IMR-90 (cell line): ENCODE measurements at regions not wholly inside any gene's neighbourhood (a gene's known extent, or its start where the extent isn't known, plus 50 kb on each side); places are given as distances from the start of the nearest gene placed in this dataset.

Experiments
- ATAC-seq: fragments of 200-7000 bp; cut with Tn5 transposase; 2 replicates; pipeline ENCODE4 v1.9.1; 2020; ENCODE audit warnings: low read depth, mild to moderate bottlenecking, moderate library complexity
- BruUV-seq: library from RNA; stranded (reverse); fragments of 400-500 nt; replicated peaks from 2 replicates; lab custom pipeline; 2021; lab: Mats Ljungman, UMichigan
- CTCF ChIA-PET: fragments of 300-600 bp; formaldehyde crosslinking; extraction: SDS; loops from one replicate; lab custom pipeline; 2021; ENCODE audit warnings: antibody characterized with exemption; lab: Yijun Ruan, JAX
- POLR2A ChIA-PET: fragments of 300-600 bp; sonication (Branson Sonifier 250); formaldehyde crosslinking; loops from one replicate; lab custom pipeline; 2022; ENCODE audit warnings: antibody characterized with exemption; ENCODE audit not compliant: unreplicated experiment; lab: Charles Lee
- DNase-seq: peaks from one replicate; pipeline ENCODE4 v3.0.0; 2013
- H2AFZ ChIP-seq: replicated peaks from 2 replicates; pipeline ENCODE3; 2013; ENCODE audit warnings: low read length, mild to moderate bottlenecking; ENCODE audit not compliant: poor library complexity
- H2AK5ac ChIP-seq: 2 replicates; pipeline ENCODE4 v1.6.1; 2013; ENCODE audit warnings: low read depth, low read length, inconsistent platforms
- H2AK9ac ChIP-seq: replicated peaks from 2 replicates; pipeline ENCODE3; 2013; ENCODE audit warnings: mild to moderate bottlenecking, low read depth, low read length, moderate library complexity; ENCODE audit not compliant: poor library complexity
- H2BK120ac ChIP-seq: 2 replicates; pipeline ENCODE4 v1.6.1; 2013; ENCODE audit warnings: low read depth, low read length, inconsistent platforms
- H2BK15ac ChIP-seq: 3 replicates; pipeline ENCODE4 v1.6.1; 2013; ENCODE audit warnings: low read depth, low read length, inconsistent platforms
- H2BK20ac ChIP-seq: 2 replicates; pipeline ENCODE4 v1.6.1; 2013; ENCODE audit warnings: low read depth, mild to moderate bottlenecking, inconsistent platforms, low read length, moderate library complexity
- H2BK5ac ChIP-seq: 2 replicates; pipeline ENCODE4 v1.6.1; 2013; ENCODE audit warnings: mild to moderate bottlenecking, low read depth, low read length, inconsistent platforms; ENCODE audit not compliant: poor library complexity, severe bottlenecking
- H3K14ac ChIP-seq: replicated peaks from 2 replicates; pipeline ENCODE4 v1.6.1; 2013; ENCODE audit warnings: low read depth, low read length, inconsistent platforms
- H3K18ac ChIP-seq: 2 replicates; pipeline ENCODE4 v1.6.1; 2013; ENCODE audit warnings: low read depth, low read length, control low read depth
- H3K23ac ChIP-seq: 2 replicates; pipeline ENCODE4 v1.6.1; 2013; ENCODE audit warnings: low read depth, low read length, inconsistent platforms
- H3K27ac ChIP-seq: 2 replicates; pipeline ENCODE4 v1.5.1; 2013; ENCODE audit warnings: mild to moderate bottlenecking, control low read depth, low read length; ENCODE audit not compliant: insufficient read depth
- H3K27me3 ChIP-seq: 2 replicates; pipeline ENCODE4 v1.6.1; 2013; ENCODE audit warnings: low read length; ENCODE audit not compliant: control insufficient read depth, insufficient read depth
- H3K36me3 ChIP-seq: 2 replicates; pipeline ENCODE4 v1.6.1; 2013; ENCODE audit warnings: low read length, mixed read lengths; ENCODE audit not compliant: control insufficient read depth, insufficient read depth
- H3K4ac ChIP-seq: 2 replicates; pipeline ENCODE4 v1.6.1; 2013; ENCODE audit warnings: low read depth, low read length, inconsistent platforms
- H3K4me1 ChIP-seq: 2 replicates; pipeline ENCODE4 v1.6.1; 2013; ENCODE audit warnings: low read length, mixed read lengths; ENCODE audit not compliant: control insufficient read depth, insufficient read depth
- H3K4me2 ChIP-seq: 2 replicates; pipeline ENCODE4 v1.6.1; 2013; ENCODE audit warnings: low read depth, mild to moderate bottlenecking, control low read depth, low read length, moderate library complexity
- H3K4me3 ChIP-seq: 2 replicates; pipeline ENCODE4 v1.5.1; 2013; ENCODE audit warnings: low read depth, mild to moderate bottlenecking, control low read depth, low read length, moderate library complexity; ENCODE audit not compliant: insufficient read depth
- H3K56ac ChIP-seq: 2 replicates; pipeline ENCODE4 v1.6.1; 2013; ENCODE audit warnings: low read length, inconsistent platforms; ENCODE audit not compliant: insufficient read depth; ENCODE audit errors: extremely low read depth
- H3K79me1 ChIP-seq, 2 experiments: 2 replicates each; pipeline ENCODE4 v1.6.1; 2013; ENCODE audit warnings: low read length in 2 of 2, inconsistent platforms in 1 of 2, low read depth in 1 of 2
- H3K9ac ChIP-seq: 2 replicates; pipeline ENCODE4 v1.6.1; 2013; ENCODE audit warnings: low read depth, low read length, control low read depth
- H3K9me1 ChIP-seq: 2 replicates; pipeline ENCODE4 v1.6.1; 2013; ENCODE audit warnings: low read length, inconsistent platforms; ENCODE audit not compliant: insufficient read depth
- H3K9me3 ChIP-seq: 2 replicates; pipeline ENCODE4 v1.6.1; 2013; ENCODE audit warnings: low read length; ENCODE audit not compliant: control insufficient read depth, insufficient read depth
- H4K20me1 ChIP-seq: 2 replicates; pipeline ENCODE4 v1.6.1; 2013; ENCODE audit warnings: low read length, inconsistent platforms; ENCODE audit not compliant: insufficient read depth
- H4K5ac ChIP-seq: 2 replicates; pipeline ENCODE4 v1.6.1; 2013; ENCODE audit warnings: mild to moderate bottlenecking, low read depth, low read length, control low read depth
- H4K8ac ChIP-seq, 2 experiments: 2 replicates each; pipeline ENCODE4 v1.6.1; 2013; ENCODE audit warnings: low read depth in 2 of 2, low read length in 2 of 2, control low read depth in 1 of 2, inconsistent platforms in 1 of 2
- H4K91ac ChIP-seq: 2 replicates; pipeline ENCODE4 v1.6.1; 2013; ENCODE audit warnings: low read depth, low read length, inconsistent platforms; ENCODE audit not compliant: insufficient read depth
- CEBPB ChIP-seq: IDR thresholded peaks from 2 replicates; pipeline ENCODE4 v1.6.1; 2012; ENCODE audit warnings: low read depth, low read length, improper control_type of control experiment
- CHD1 ChIP-seq: IDR thresholded peaks from 2 replicates; pipeline ENCODE4 v1.6.1; 2012; ENCODE audit warnings: low read depth, low read length, improper control_type of control experiment
- CTCF ChIP-seq: conservative IDR thresholded peaks from 2 replicates; pipeline ENCODE4 v1.5.1; 2012; ENCODE audit warnings: mild to moderate bottlenecking, low read depth, low read length, improper control_type of control experiment
- ELK1 ChIP-seq: fragments of 150-350 bp; IDR thresholded peaks from 2 replicates; pipeline ENCODE4 v1.6.1; 2016; ENCODE audit warnings: low read depth, mild to moderate bottlenecking, low read length, moderate library complexity, borderline replicate concordance
- FOS ChIP-seq: fragments of 150-350 bp; IDR thresholded peaks from 2 replicates; pipeline ENCODE4 v1.6.1; 2016; ENCODE audit warnings: low read depth, low read length
- MAFK ChIP-seq: IDR thresholded peaks from 2 replicates; pipeline ENCODE4 v1.6.1; 2012; ENCODE audit warnings: low read depth, low read length, improper control_type of control experiment
- MAZ ChIP-seq: IDR thresholded peaks from 2 replicates; pipeline ENCODE4 v1.6.1; 2012; ENCODE audit warnings: low read depth, mild to moderate bottlenecking, low read length, improper control_type of control experiment, moderate library complexity, borderline replicate concordance
- NFE2L2 ChIP-seq: fragments of 150-350 bp; IDR thresholded peaks from 2 replicates; pipeline ENCODE4 v1.6.1; 2016; ENCODE audit warnings: low read depth, mild to moderate bottlenecking, low read length
- RAD21 ChIP-seq: IDR thresholded peaks from 2 replicates; pipeline ENCODE4 v1.6.1; 2012; ENCODE audit warnings: low read length, improper control_type of control experiment
- RFX5 ChIP-seq: IDR thresholded peaks from 2 replicates; pipeline ENCODE4 v1.8.0; 2012; ENCODE audit warnings: low read depth, mild to moderate bottlenecking, low read length, moderate library complexity
- SMC3 ChIP-seq: fragments of 150-350 bp; IDR thresholded peaks from 2 replicates; pipeline ENCODE4 v1.6.1; 2016; ENCODE audit warnings: low read depth, mild to moderate bottlenecking, antibody characterized with exemption, low read length, moderate library complexity
- WGBS, 2 experiments: methylation state at CpG; one replicate each; pipeline versions ENCODE4 v1.1.5 to v1.1.7; 2013; ENCODE audit warnings: missing lambda C conversion rate in 2 of 2; ENCODE audit not compliant: insufficient read length in 1 of 2; ENCODE audit errors: extremely low coverage in 2 of 2; 5-methylcytosine and 5-hydroxymethylcytosine counted together
- dilution Hi-C: fragments of 300-500 bp; cut with HindIII; formaldehyde crosslinking; loops from one replicate; pipeline ENCODE4 v1.14.3; 2018; ENCODE audit warnings: low sequenced_read_pairs; ENCODE audit not compliant: unreplicated experiment
- in situ Hi-C: fragments of 300-500 bp; cut with MboI; formaldehyde crosslinking; loops from 3 replicates; pipeline ENCODE4 v1.14.3; 2019; ENCODE audit warnings: low sequenced_read_pairs, inconsistent platforms, mixed read lengths
- intact Hi-C: fragments of 100-400 bp; cut with micrococcal nuclease; formaldehyde crosslinking; loops from 2 replicates; pipeline ENCODE4 v1.10.0; 2022

GRCh38 chr18:31232775-31233424 is 70.2 kb upstream of the DSC1 start:
- ChIA-PET POLR2A (no interaction called here), CTCF (no interaction called here)
- Histone ChIP-seq H2AFZ (no peak overlapping the region), H4K20me1 (no peaks in the 10 kb centered on the region), H3K9me3 (no peaks in the 10 kb centered on the region), H3K79me1 (no peaks in the 10 kb centered on the region), H3K14ac (no peak overlapping the region), H3K56ac (no peak overlapping the region), H3K9ac (no peak overlapping the region), H3K18ac (no peak overlapping the region), H3K4ac (no peak overlapping the region), H2BK120ac (no peak overlapping the region), H2BK15ac (no peak overlapping the region), H4K91ac (no peak overlapping the region), H3K27me3 (no peaks in the 10 kb centered on the region), H4K8ac (no peak overlapping the region), H3K4me3 (no peak overlapping the region), H3K23ac (no peak overlapping the region), H3K27ac (no peak overlapping the region), H3K4me2 (no peak overlapping the region), H3K36me3 (no peaks in the 10 kb centered on the region), H3K9me1 (no peaks in the 10 kb centered on the region), H2BK20ac (no peak overlapping the region), H2AK5ac (no peak overlapping the region), H3K4me1 (peaks cover 4% of the 10 kb centered on the region; the same call in 1 of the 2 replicates), H2AK9ac (no peak overlapping the region), H4K5ac (no peak overlapping the region), H2BK5ac (no peak overlapping the region)
- intact Hi-C loops = no loop called here
- in situ Hi-C loops = no loop called here
- no peak for DNase-seq
- dilution Hi-C loops = no loop called here
- TF ChIP-seq MAZ (no peak), CHD1 (no peak), CEBPB (no peak), ELK1 (no peak), MAFK (no peak), FOS (no peak), SMC3 (no peak), RFX5 (no peak), CTCF (no peak), RAD21 (no peak), NFE2L2 (no peak)
- no TSS peak for BruUV-seq
- whole genome bisulfite sequencing, 2 experiments = no CpG with 5 or more reads among the region's 6 CpGs
- no peak for ATAC-seq
